Neuronal stem cell (in vitro differentiated cells): ENCODE measurements at regions not wholly inside any gene's neighbourhood (a gene's known extent, or its start where the extent isn't known, plus 50 kb on each side); places are given as distances from the start of the nearest gene placed in this dataset.

Experiments used
- DNase-seq: peaks from one replicate; pipeline ENCODE4 v3.0.0-alpha.2; 2013; ENCODE audit warnings: low spot score
- H2AFZ ChIP-seq: one replicate; pipeline ENCODE4 v1.6.1; 2013; ENCODE audit warnings: mild to moderate bottlenecking, low read length, inconsistent platforms
- H2AK5ac ChIP-seq: 2 replicates; pipeline ENCODE4 v1.6.1; 2013; ENCODE audit warnings: low read depth, mild to moderate bottlenecking, inconsistent platforms, low read length, moderate library complexity, mixed read lengths
- H2BK120ac ChIP-seq: 2 replicates; pipeline ENCODE4 v1.6.1; 2013; ENCODE audit warnings: low read depth, mild to moderate bottlenecking, inconsistent platforms, low read length, moderate library complexity, mixed read lengths
- H2BK12ac ChIP-seq: one replicate; pipeline ENCODE4 v1.6.1; 2013; ENCODE audit warnings: low read length, inconsistent platforms
- H2BK15ac ChIP-seq: 2 replicates; pipeline ENCODE4 v1.6.1; 2013; ENCODE audit warnings: mild to moderate bottlenecking, low read length, inconsistent platforms, mixed read lengths
- H2BK5ac ChIP-seq: one replicate; pipeline ENCODE4 v1.6.1; 2013; ENCODE audit warnings: inconsistent platforms, mild to moderate bottlenecking, low read length, moderate library complexity
- H3K14ac ChIP-seq: one replicate; pipeline ENCODE4 v1.6.1; 2013; ENCODE audit warnings: low read length, inconsistent platforms
- H3K18ac ChIP-seq: 2 replicates; pipeline ENCODE4 v1.6.1; 2013; ENCODE audit warnings: low read length, inconsistent platforms
- H3K23ac ChIP-seq: 2 replicates; pipeline ENCODE4 v1.6.1; 2013; ENCODE audit warnings: low read depth, mild to moderate bottlenecking, mixed read lengths, low read length, inconsistent platforms; ENCODE audit not compliant: poor library complexity
- H3K27ac ChIP-seq: replicated peaks from 3 replicates; pipeline ENCODE4 v1.5.1; 2013; ENCODE audit warnings: low read length, inconsistent platforms
- H3K27me3 ChIP-seq, 3 experiments: 2 replicates each; pipeline ENCODE4 v1.6.1; 2013; ENCODE audit warnings: low read length in 3 of 3, mild to moderate bottlenecking in 2 of 3, inconsistent platforms in 1 of 3, low read depth in 1 of 3, mixed read lengths in 1 of 3, moderate library complexity in 1 of 3; ENCODE audit not compliant: control insufficient read depth in 3 of 3, insufficient read depth in 3 of 3
- H3K36me3 ChIP-seq, 2 donors: replicated peaks in 1 of 2; 2 replicates each; pipeline ENCODE4 v1.6.1; 2013; ENCODE audit warnings: low read length in 2 of 2; ENCODE audit not compliant: control insufficient read depth in 2 of 2, insufficient read depth in 2 of 2
- H3K4ac ChIP-seq: 2 replicates; pipeline ENCODE4 v1.6.1; 2013; ENCODE audit warnings: inconsistent platforms, mild to moderate bottlenecking, low read length, moderate library complexity
- H3K4me1 ChIP-seq, 2 donors: 1 replicate in 1 of 2; 2 replicates in 1 of 2; pipeline ENCODE4 v1.6.1; 2013; ENCODE audit warnings: low read length in 2 of 2, low read depth in 1 of 2; ENCODE audit not compliant: control insufficient read depth in 2 of 2, insufficient read depth in 1 of 2
- H3K4me2 ChIP-seq: one replicate; pipeline ENCODE4 v1.6.1; 2013; ENCODE audit warnings: mild to moderate bottlenecking, low read length, inconsistent platforms; ENCODE audit not compliant: insufficient read depth, poor library complexity, severe bottlenecking
- H3K4me3 ChIP-seq, 2 donors: 2 replicates each; pipeline ENCODE4 v1.5.1; 2013; ENCODE audit warnings: low read length in 2 of 2, mild to moderate bottlenecking in 2 of 2, inconsistent platforms in 1 of 2, moderate library complexity in 1 of 2
- H3K79me1 ChIP-seq: one replicate; pipeline ENCODE4 v1.6.1; 2013; ENCODE audit warnings: low read depth, mild to moderate bottlenecking, inconsistent platforms, low read length, moderate library complexity
- H3K9ac ChIP-seq: one replicate; pipeline ENCODE4 v1.6.1; 2013; ENCODE audit warnings: mild to moderate bottlenecking, low read depth, low read length, inconsistent platforms; ENCODE audit not compliant: poor library complexity
- H3K9me3 ChIP-seq, 2 donors: replicated peaks in 1 of 2; 2 replicates each; pipeline versions ENCODE3 to v1.6.1; 2013; ENCODE audit warnings: low read length in 2 of 2, mild to moderate bottlenecking in 2 of 2, inconsistent platforms in 1 of 2, low read depth in 1 of 2, mixed read lengths in 1 of 2, moderate library complexity in 1 of 2; ENCODE audit not compliant: control insufficient read depth in 2 of 2, insufficient read depth in 1 of 2
- H4K8ac ChIP-seq: one replicate; pipeline ENCODE4 v1.6.1; 2013; ENCODE audit warnings: low read depth, mild to moderate bottlenecking, inconsistent platforms, low read length, moderate library complexity
- H4K91ac ChIP-seq: one replicate; pipeline ENCODE4 v1.6.1; 2013; ENCODE audit warnings: low read length, low read depth, mild to moderate bottlenecking, inconsistent platforms; ENCODE audit not compliant: poor library complexity
- WGBS, 2 donors: extraction: QIAGEN DNeasy Blood & Tissue Kit; methylation state at CpG; one replicate each; pipeline ENCODE4 v1.1.7; 2013; ENCODE audit warnings: missing lambda C conversion rate in 2 of 2, mixed read lengths in 1 of 2; ENCODE audit not compliant: insufficient read length in 2 of 2, insufficient replicate concordance in 1 of 2; ENCODE audit errors: extremely low coverage in 2 of 2; 5-methylcytosine and 5-hydroxymethylcytosine counted together

GRCh38 chr3:112734171-112734570, 93.2 kb upstream of the CCDC80 start:
- H2BK12ac ChIP-seq = no peak overlapping the region
- WGBS, 2 donors = no CpG with 5 or more reads among the region's 2 CpGs
- no peaks in the 10 kb centered on the region for H3K36me3 ChIP-seq
- no peaks in the 10 kb centered on the region for H3K9me3 ChIP-seq
- H3K27ac ChIP-seq = no peak overlapping the region
- no peaks in the 10 kb centered on the region for H3K79me1 ChIP-seq
- H4K8ac ChIP-seq = no peak overlapping the region
- no peaks in the 10 kb centered on the region for H3K27me3 ChIP-seq
- no peak overlapping the region for H3K4me3 ChIP-seq
- no peak for DNase-seq
- H3K18ac ChIP-seq = no peak overlapping the region
- no peak overlapping the region for H3K9ac ChIP-seq
- no peak overlapping the region for H3K23ac ChIP-seq
- no peak overlapping the region for H2BK15ac ChIP-seq
- no peak overlapping the region for H4K91ac ChIP-seq
- no peak overlapping the region for H2AK5ac ChIP-seq
- H2BK5ac ChIP-seq = no peak overlapping the region
- H3K14ac ChIP-seq = no peak overlapping the region
- H3K4me1 ChIP-seq = no peaks in the 10 kb centered on the region
- H2BK120ac ChIP-seq = no peak overlapping the region
- H3K4ac ChIP-seq = no peak overlapping the region
- H3K4me2 ChIP-seq = no peak overlapping the region
- no peak overlapping the region for H2AFZ ChIP-seq

- Histone ChIP-seq H4K8ac (no peak overlapping the region), H3K27ac (no peak overlapping the region), H3K14ac (no peak overlapping the region), H2BK120ac (no peak overlapping the region), H3K4ac (no peak overlapping the region), H3K4me1 (no peaks in the 10 kb centered on the region), H3K9me3 (no peaks in the 10 kb centered on the region), H2AFZ (no peak overlapping the region), H3K4me2 (no peak overlapping the region), H3K18ac (no peak overlapping the region), H2BK12ac (no peak overlapping the region), H2BK15ac (no peak overlapping the region), H3K79me1 (no peaks in the 10 kb centered on the region), H3K4me3 (no peak overlapping the region), H3K23ac (no peak overlapping the region), H3K9ac (no peak overlapping the region), H3K36me3 (no peaks in the 10 kb centered on the region), H4K91ac (no peak overlapping the region), H2AK5ac (no peak overlapping the region), H3K27me3 (no peaks in the 10 kb centered on the region), H2BK5ac (no peak overlapping the region)
- no peak for DNase-seq
Measured at GRCh38 chr3:112730210-112730609, 89.3 kb upstream of the CCDC80 start.

DNA sequence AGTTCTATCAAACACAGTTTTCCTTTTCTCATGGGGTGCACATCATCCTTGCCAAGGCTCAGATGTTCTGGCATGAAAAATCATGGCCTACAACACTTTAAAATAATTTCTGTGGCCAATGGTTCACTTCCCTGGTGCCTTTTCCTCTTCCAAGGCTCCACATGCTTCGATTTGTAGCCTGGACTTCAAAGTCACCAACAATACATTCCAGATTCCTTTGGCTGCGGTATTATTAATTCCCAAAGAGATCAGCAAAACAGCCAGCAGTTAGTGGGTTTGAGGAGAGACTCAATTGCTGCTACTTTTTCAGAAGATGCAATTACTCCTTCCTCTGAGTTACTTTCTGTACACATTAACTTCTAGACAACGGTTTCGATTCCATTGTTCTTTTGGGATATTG, 80.3 kb upstream of the CCDC80 start:
- Histone ChIP-seq H4K8ac (no peak overlapping the region), H2BK15ac (no peak overlapping the region), H3K14ac (no peak overlapping the region), H3K4me3 (no peak overlapping the region), H3K18ac (no peak overlapping the region), H3K23ac (no peak overlapping the region), H3K4ac (no peak overlapping the region), H3K9ac (no peak overlapping the region), H3K27ac (no peak overlapping the region), H3K27me3 (no peaks in the 10 kb centered on the region), H2BK12ac (no peak overlapping the region), H2BK120ac (no peak overlapping the region), H3K9me3 (no peaks in the 10 kb centered on the region), H4K91ac (no peak overlapping the region), H2AFZ (no peak overlapping the region), H3K79me1 (no peaks in the 10 kb centered on the region), H3K36me3 (no peaks in the 10 kb centered on the region), H2BK5ac (no peak overlapping the region), H3K4me2 (no peak overlapping the region), H3K4me1 (no peaks in the 10 kb centered on the region), H2AK5ac (no peak overlapping the region)
- no CpG with 5 or more reads among the region's 4 CpGs for WGBS, 2 donors
- no peak for DNase-seq

DNA sequence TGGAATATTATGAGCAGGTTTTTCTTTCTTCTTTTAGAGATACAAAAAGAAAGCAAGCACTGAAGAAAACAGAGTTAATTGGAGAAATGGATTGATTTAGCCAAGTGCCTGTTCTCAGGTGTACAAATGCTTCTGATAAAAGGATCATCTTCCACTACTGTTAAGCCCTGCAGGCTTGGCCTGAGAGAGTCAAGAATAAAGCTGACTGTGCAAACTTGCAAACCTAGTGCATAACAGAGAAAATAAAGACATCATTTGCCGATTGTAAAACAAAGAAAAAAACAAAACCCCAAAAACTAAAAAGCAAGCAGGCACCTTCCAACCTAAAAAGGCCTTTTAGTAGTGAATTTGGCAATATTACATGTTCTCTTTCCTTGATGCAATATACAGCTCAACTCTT, 78.0 kb upstream of the CCDC80 start:
- no CpG with 5 or more reads among the region's 1 CpG for WGBS, 2 donors
- Histone ChIP-seq H3K9ac (no peak overlapping the region), H2BK12ac (no peak overlapping the region), H3K79me1 (no peaks in the 10 kb centered on the region), H2BK15ac (no peak overlapping the region), H2BK5ac (no peak overlapping the region), H2BK120ac (no peak overlapping the region), H3K27me3 (no peaks in the 10 kb centered on the region), H3K23ac (no peak overlapping the region), H4K8ac (no peak overlapping the region), H2AK5ac (no peak overlapping the region), H3K4me3 (no peak overlapping the region), H3K18ac (no peak overlapping the region), H3K36me3 (no peaks in the 10 kb centered on the region), H4K91ac (no peak overlapping the region), H2AFZ (no peak overlapping the region), H3K14ac (no peak overlapping the region), H3K9me3 (no peaks in the 10 kb centered on the region), H3K4me1 (no peaks in the 10 kb centered on the region), H3K4me2 (no peak overlapping the region), H3K4ac (no peak overlapping the region), H3K27ac (no peak overlapping the region)
- no peak for DNase-seq
